WTC11 (cell line): ENCODE measurements at regions not wholly inside any gene's neighbourhood (a gene's known extent, or its start where the extent isn't known, plus 50 kb on each side); places are given as distances from the start of the nearest gene placed in this dataset.

Experiments used
- ATAC-seq: fragments of 200-7000 bp; cut with Tn5 transposase; 2 replicates; pipeline ENCODE4 v1.10.0; 2021; ENCODE audit warnings: mild to moderate bottlenecking, moderate library complexity
- CTCF ChIA-PET: fragments of 300-600 bp; sonication (Branson Sonifier 250); formaldehyde crosslinking; loops from one replicate; lab custom pipeline; 2021; ENCODE audit warnings: antibody characterized with exemption; lab: Charles Lee
- POLR2A ChIA-PET: fragments of 350-600 bp; sonication (Branson Sonifier 250); formaldehyde crosslinking; loops from one replicate; lab custom pipeline; 2021; ENCODE audit warnings: antibody characterized with exemption; lab: Charles Lee
- DNase-seq: peaks from one replicate; pipeline ENCODE4 v3.0.0; 2021; ENCODE audit warnings: low spot score
- H3K27ac Mint-ChIP-seq: 2 replicates; pipeline ENCODE4 v1.8.0; 2021; ENCODE audit warnings: mixed read lengths
- H3K27me3 Mint-ChIP-seq: 2 replicates; pipeline ENCODE4 v1.8.0; 2021; ENCODE audit warnings: low read depth, mild to moderate bottlenecking, moderate library complexity, mixed read lengths
- H3K36me3 Mint-ChIP-seq: 2 replicates; pipeline ENCODE4 v1.8.0; 2021; ENCODE audit warnings: mixed read lengths
- H3K4me1 Mint-ChIP-seq: 2 replicates; pipeline ENCODE4 v1.8.0; 2022; ENCODE audit warnings: mixed read lengths
- H3K4me3 Mint-ChIP-seq: 2 replicates; pipeline ENCODE4 v1.8.0; 2021; ENCODE audit warnings: mild to moderate bottlenecking, moderate library complexity, mixed read lengths
- H3K9me3 Mint-ChIP-seq: 2 replicates; pipeline ENCODE4 v1.8.0; 2021; ENCODE audit warnings: mixed read lengths
- ATF2 ChIP-seq: sonication (generic); formaldehyde crosslinking; IDR thresholded peaks from 2 replicates; pipeline ENCODE4 v1.8.1; 2022; ENCODE audit warnings: low read depth, missing genetic modification reagents, borderline replicate concordance
- CBFB ChIP-seq: sonication (generic); formaldehyde crosslinking; IDR thresholded peaks from 2 replicates; pipeline ENCODE4 v1.8.1; 2022; ENCODE audit warnings: mild to moderate bottlenecking, low read depth, missing genetic modification reagents
- E2F1 ChIP-seq: sonication (generic); formaldehyde crosslinking; IDR thresholded peaks from 2 replicates; pipeline ENCODE4 v1.8.0; 2022; ENCODE audit warnings: mild to moderate bottlenecking, missing genetic modification reagents
- EMX1 ChIP-seq: fragments of 250-450 bp; sonication (Bioruptor Pico); IDR thresholded peaks from 2 replicates; pipeline ENCODE4 v1.8.0; 2021; ENCODE audit warnings: mild to moderate bottlenecking
- GABPB1 ChIP-seq: sonication (generic); formaldehyde crosslinking; IDR thresholded peaks from 2 replicates; pipeline ENCODE4 v1.8.1; 2023; ENCODE audit warnings: mild to moderate bottlenecking, missing genetic modification reagents
- GRHL2 ChIP-seq: fragments of 250-450 bp; sonication (Bioruptor Pico); IDR thresholded peaks from 2 replicates; pipeline ENCODE4 v1.8.0; 2022; ENCODE audit warnings: mild to moderate bottlenecking, moderate library complexity; ENCODE audit not compliant: insufficient replicate concordance, severe bottlenecking
- GTF2I ChIP-seq: fragments of 250-450 bp; sonication (Bioruptor Pico); conservative IDR thresholded peaks from 2 replicates; pipeline ENCODE4 v1.4.0; 2021; ENCODE audit warnings: mild to moderate bottlenecking
- JUN ChIP-seq: sonication (generic); formaldehyde crosslinking; IDR thresholded peaks from 2 replicates; pipeline ENCODE4 v1.8.0; 2023; ENCODE audit warnings: mild to moderate bottlenecking, missing genetic modification reagents
- KAT7 ChIP-seq: sonication (generic); formaldehyde crosslinking; IDR thresholded peaks from 2 replicates; pipeline ENCODE4 v1.8.1; 2023; ENCODE audit warnings: missing genetic modification reagents, mild to moderate bottlenecking, borderline replicate concordance
- MLX ChIP-seq: sonication (generic); formaldehyde crosslinking; IDR thresholded peaks from 2 replicates; pipeline ENCODE4 v1.8.1; 2023; ENCODE audit warnings: mild to moderate bottlenecking, missing genetic modification reagents, moderate library complexity
- NR1H2 ChIP-seq: sonication (generic); formaldehyde crosslinking; IDR thresholded peaks from 2 replicates; pipeline ENCODE4 v1.9.0; 2021; ENCODE audit warnings: mild to moderate bottlenecking, moderate library complexity, missing genetic modification reagents
- NR2C2 ChIP-seq: sonication (generic); formaldehyde crosslinking; IDR thresholded peaks from 2 replicates; pipeline ENCODE4 v1.8.0; 2022; ENCODE audit warnings: mild to moderate bottlenecking, missing genetic modification reagents
- TEAD1 ChIP-seq: sonication (generic); formaldehyde crosslinking; IDR thresholded peaks from 2 replicates; pipeline ENCODE4 v1.8.0; 2022; ENCODE audit warnings: mild to moderate bottlenecking, missing genetic modification reagents
- TP53 ChIP-seq: sonication (generic); formaldehyde crosslinking; IDR thresholded peaks from 2 replicates; pipeline ENCODE4 v1.8.1; 2023; ENCODE audit warnings: mild to moderate bottlenecking, missing genetic modification reagents
- USF2 ChIP-seq: sonication (generic); formaldehyde crosslinking; IDR thresholded peaks from 2 replicates; pipeline ENCODE4 v1.8.1; 2023; ENCODE audit warnings: mild to moderate bottlenecking, missing genetic modification reagents, moderate library complexity
- ZNF121 ChIP-seq: sonication (generic); formaldehyde crosslinking; IDR thresholded peaks from 2 replicates; pipeline ENCODE4 v1.8.0; 2023; ENCODE audit warnings: missing genetic modification reagents
- ZNF396 ChIP-seq: fragments of 250-450 bp; sonication (Bioruptor Pico); IDR thresholded peaks from 2 replicates; pipeline ENCODE4 v1.8.0; 2021; ENCODE audit warnings: mild to moderate bottlenecking, moderate library complexity, borderline replicate concordance
- ZNF423 ChIP-seq: fragments of 250-450 bp; sonication (Bioruptor Pico); IDR thresholded peaks from 2 replicates; pipeline ENCODE4 v2.1.2; 2022; ENCODE audit warnings: mild to moderate bottlenecking, moderate library complexity
- TF ChIP-seq, protein P1 (sequence below): sonication (generic); formaldehyde crosslinking; IDR thresholded peaks from 2 replicates; pipeline ENCODE4 v1.8.1; 2023; ENCODE audit warnings: mild to moderate bottlenecking, missing genetic modification reagents
- TF ChIP-seq, protein P2 (sequence below): fragments of 250-450 bp; sonication (Bioruptor Pico); conservative IDR thresholded peaks from 2 replicates; pipeline ENCODE4 v1.9.0; 2021; ENCODE audit warnings: mild to moderate bottlenecking
- TF ChIP-seq, protein P3 (sequence below): sonication (generic); formaldehyde crosslinking; conservative IDR thresholded peaks from 2 replicates; pipeline ENCODE4 v1.8.1; 2023; ENCODE audit warnings: mild to moderate bottlenecking, low read depth, missing genetic modification reagents, moderate library complexity
- TF ChIP-seq, protein P4 (sequence below): sonication (generic); formaldehyde crosslinking; IDR thresholded peaks from 2 replicates; pipeline ENCODE4 v1.8.0; 2023; ENCODE audit warnings: mild to moderate bottlenecking, missing genetic modification reagents

- peaks cover 45% of the 10 kb centered on the region for H3K36me3 Mint-ChIP-seq
- TF ChIP-seq, protein P1, sequence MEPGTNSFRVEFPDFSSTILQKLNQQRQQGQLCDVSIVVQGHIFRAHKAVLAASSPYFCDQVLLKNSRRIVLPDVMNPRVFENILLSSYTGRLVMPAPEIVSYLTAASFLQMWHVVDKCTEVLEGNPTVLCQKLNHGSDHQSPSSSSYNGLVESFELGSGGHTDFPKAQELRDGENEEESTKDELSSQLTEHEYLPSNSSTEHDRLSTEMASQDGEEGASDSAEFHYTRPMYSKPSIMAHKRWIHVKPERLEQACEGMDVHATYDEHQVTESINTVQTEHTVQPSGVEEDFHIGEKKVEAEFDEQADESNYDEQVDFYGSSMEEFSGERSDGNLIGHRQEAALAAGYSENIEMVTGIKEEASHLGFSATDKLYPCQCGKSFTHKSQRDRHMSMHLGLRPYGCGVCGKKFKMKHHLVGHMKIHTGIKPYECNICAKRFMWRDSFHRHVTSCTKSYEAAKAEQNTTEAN (CRISPR knock-in tag), result no peak
- TF ChIP-seq TP53 (CRISPR knock-in tag) (0 out of 2 replicates have a peak, but pooled peaks have one; percentile 55), NR1H2 (no peak), EMX1 (CRISPR knock-in tag) (no peak), ZNF121 (CRISPR knock-in tag) (no peak), GTF2I (CRISPR knock-in tag) (no peak), GABPB1 (no peak), JUN (no peak), ZNF396 (CRISPR knock-in tag) (no peak), USF2 (peak; percentile 54; the same call in 1 of the 2 replicates), MLX (CRISPR knock-in tag) (no peak), ZNF423 (CRISPR knock-in tag) (no peak), KAT7 (CRISPR knock-in tag) (no peak), GRHL2 (CRISPR knock-in tag) (no peak), E2F1 (CRISPR knock-in tag) (no peak), TEAD1 (CRISPR knock-in tag) (peak; percentile 87; the same call in 1 of the 2 replicates), ATF2 (CRISPR knock-in tag) (no peak), CBFB (CRISPR knock-in tag) (no peak), NR2C2 (CRISPR knock-in tag) (no peak)
- TF ChIP-seq, protein P2, sequence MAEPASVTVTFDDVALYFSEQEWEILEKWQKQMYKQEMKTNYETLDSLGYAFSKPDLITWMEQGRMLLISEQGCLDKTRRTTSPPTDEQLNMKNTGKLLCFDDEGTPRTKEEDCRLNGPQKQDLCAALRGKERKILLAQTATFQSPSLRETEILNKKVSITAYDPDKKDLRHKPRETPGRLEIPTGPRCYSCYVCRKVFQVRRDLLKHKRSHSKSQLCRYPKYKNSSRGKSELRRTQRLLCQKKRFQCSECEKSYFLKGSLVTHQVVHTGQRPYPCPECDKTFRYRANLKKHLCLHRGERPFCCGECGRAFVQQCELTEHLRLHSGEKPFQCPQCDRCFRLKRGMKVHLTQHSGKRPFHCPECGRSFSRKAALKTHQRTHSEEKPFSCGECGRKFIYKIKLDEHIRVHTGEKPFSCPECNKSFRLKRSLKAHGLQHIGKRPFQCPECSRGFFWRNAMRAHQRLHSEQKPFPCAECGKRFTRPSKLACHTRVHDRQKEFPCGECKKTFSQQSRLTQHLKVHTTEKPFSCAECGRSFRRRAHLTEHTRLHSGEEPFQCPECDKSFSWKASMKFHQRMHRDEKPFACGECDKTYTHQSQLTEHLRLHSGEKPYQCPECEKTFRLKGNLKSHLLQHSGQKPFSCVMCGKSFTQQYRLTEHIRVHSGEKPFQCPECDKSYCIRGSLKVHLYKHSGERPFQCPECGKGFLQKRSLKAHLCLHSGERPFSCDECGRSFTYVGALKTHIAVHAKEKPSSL (CRISPR knock-in tag), result no peak
- TF ChIP-seq, protein P3, sequence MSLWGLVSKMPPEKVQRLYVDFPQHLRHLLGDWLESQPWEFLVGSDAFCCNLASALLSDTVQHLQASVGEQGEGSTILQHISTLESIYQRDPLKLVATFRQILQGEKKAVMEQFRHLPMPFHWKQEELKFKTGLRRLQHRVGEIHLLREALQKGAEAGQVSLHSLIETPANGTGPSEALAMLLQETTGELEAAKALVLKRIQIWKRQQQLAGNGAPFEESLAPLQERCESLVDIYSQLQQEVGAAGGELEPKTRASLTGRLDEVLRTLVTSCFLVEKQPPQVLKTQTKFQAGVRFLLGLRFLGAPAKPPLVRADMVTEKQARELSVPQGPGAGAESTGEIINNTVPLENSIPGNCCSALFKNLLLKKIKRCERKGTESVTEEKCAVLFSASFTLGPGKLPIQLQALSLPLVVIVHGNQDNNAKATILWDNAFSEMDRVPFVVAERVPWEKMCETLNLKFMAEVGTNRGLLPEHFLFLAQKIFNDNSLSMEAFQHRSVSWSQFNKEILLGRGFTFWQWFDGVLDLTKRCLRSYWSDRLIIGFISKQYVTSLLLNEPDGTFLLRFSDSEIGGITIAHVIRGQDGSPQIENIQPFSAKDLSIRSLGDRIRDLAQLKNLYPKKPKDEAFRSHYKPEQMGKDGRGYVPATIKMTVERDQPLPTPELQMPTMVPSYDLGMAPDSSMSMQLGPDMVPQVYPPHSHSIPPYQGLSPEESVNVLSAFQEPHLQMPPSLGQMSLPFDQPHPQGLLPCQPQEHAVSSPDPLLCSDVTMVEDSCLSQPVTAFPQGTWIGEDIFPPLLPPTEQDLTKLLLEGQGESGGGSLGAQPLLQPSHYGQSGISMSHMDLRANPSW, result no peak
- TF ChIP-seq, protein P4, sequence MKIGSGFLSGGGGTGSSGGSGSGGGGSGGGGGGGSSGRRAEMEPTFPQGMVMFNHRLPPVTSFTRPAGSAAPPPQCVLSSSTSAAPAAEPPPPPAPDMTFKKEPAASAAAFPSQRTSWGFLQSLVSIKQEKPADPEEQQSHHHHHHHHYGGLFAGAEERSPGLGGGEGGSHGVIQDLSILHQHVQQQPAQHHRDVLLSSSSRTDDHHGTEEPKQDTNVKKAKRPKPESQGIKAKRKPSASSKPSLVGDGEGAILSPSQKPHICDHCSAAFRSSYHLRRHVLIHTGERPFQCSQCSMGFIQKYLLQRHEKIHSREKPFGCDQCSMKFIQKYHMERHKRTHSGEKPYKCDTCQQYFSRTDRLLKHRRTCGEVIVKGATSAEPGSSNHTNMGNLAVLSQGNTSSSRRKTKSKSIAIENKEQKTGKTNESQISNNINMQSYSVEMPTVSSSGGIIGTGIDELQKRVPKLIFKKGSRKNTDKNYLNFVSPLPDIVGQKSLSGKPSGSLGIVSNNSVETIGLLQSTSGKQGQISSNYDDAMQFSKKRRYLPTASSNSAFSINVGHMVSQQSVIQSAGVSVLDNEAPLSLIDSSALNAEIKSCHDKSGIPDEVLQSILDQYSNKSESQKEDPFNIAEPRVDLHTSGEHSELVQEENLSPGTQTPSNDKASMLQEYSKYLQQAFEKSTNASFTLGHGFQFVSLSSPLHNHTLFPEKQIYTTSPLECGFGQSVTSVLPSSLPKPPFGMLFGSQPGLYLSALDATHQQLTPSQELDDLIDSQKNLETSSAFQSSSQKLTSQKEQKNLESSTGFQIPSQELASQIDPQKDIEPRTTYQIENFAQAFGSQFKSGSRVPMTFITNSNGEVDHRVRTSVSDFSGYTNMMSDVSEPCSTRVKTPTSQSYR, result peak; percentile 77
Observed at GRCh38 chr12:124140944-124141486, 153.9 kb upstream of the RFLNA start.

More at GRCh38 chr12:124140944-124141486, 153.9 kb upstream of the RFLNA start:
- Mint-ChIP-seq H3K27ac (peak overlapping the region; percentile 98), H3K4me3 (peak overlapping the region; percentile 37; the same call in 1 of the 2 replicates), H3K9me3 (peaks cover 46% of the 10 kb centered on the region), H3K27me3 (peaks cover 2% of the 10 kb centered on the region), H3K4me1 (peaks cover 61% of the 10 kb centered on the region)
- ChIA-PET POLR2A (no interaction called here), CTCF (interaction anchor here (0.7 to 2.2 kb wide), 7 partner anchors 8 to 132 kb away, joined by 3 to 9 read pairs (median 4); no protein-coding TSS in a partner anchor)
- peak; percentile 58 for DNase-seq
- ATAC-seq, result peak; percentile 81
